GM21529 (cell line): ENCODE measurements at regions not wholly inside any gene's neighbourhood (a gene's known extent, or its start where the extent isn't known, plus 50 kb on each side); places are given as distances from the start of the nearest gene placed in this dataset.

ENCODE experiments used
- ATAC-seq: cut with Tn5 transposase; IDR thresholded peaks from one replicate; pipeline ENCODE4 v1.9.1; 2021; ENCODE audit not compliant: unreplicated experiment

- no peak for ATAC-seq
These were observed 693.3 kb upstream of the WWC1 start for GRCh38 chr5:167598166-167598565.

DNA sequence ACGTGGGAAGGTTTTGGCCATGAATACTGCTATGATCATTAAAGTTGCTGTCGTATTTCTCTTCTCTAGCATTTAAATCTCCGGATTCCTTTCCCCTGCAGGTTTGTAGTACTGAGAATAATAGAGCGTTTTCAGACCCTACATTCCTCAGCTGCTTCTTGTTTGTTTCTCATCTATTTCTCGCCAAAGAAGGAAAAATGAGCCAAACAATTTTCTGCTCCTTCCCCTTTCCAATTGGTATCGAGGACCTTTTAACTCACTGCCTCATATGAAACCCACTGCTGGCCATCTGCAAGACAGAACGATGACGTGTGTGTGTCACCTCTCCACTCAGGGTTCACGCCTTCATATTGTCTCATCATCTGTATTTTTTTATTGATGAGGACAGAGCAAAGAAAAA is 689.4 kb upstream of the WWC1 start:
- ATAC-seq = no peak

DNA sequence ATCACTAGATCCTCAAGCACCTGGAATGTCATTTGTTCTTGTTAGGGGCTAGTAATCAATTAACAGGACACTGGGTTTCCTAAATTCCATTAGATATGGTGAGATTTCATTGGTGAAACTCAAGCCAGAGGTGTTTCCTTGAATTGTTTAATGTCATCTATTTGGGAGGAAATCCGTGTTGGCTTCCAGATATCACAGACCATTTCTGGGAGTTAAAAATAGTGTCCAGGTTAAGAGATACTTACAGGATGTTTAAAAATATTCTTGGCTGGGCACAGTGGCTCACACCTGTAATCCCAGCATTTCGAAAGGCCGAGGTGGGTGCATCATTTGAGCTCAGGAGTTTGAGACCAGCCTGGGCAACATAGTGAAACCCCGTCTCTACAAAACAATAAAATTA is 688.3 kb upstream of the WWC1 start:
- no peak for ATAC-seq

DNA sequence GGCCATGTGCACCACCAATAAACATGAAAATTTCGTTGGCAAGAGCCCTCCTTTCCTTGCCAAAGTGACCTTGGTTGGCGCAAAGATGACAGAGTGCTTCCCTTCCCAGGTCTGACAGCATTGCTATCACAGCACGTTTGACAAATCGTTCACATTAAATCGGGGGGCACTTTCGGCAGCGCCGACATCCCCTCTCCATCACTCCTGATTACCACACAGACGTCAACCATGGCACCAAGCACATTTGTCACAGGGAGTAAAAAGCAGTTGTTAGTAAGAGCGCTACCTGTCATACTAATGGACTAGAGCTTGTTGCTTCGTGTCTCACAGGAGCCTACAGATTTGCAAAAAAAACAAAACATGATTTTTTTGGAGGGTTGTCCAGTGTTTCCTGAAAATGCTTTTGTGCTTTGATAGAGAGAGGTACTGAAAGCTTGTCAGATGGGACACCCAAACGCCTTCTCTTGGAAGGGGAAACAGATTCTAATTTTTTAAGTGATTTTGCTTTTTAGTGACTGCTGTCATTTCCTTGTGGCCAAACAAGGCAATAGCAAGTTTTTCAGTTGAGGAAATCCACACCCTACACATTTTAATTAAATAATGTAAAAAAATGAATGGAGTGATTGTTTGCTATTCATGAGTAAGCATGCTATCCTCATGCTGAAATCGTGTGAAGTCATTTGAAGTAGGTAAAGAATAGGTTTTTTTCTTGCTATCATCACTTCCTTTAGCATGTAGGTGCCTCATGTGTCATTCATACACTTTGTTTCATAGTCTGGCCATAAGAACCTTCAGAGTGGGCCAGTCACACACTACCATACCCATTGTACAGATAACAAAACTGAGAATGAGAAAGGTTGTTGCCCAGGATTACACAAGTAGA is 682.8 kb upstream of the WWC1 start:
- ATAC-seq = no peak

DNA sequence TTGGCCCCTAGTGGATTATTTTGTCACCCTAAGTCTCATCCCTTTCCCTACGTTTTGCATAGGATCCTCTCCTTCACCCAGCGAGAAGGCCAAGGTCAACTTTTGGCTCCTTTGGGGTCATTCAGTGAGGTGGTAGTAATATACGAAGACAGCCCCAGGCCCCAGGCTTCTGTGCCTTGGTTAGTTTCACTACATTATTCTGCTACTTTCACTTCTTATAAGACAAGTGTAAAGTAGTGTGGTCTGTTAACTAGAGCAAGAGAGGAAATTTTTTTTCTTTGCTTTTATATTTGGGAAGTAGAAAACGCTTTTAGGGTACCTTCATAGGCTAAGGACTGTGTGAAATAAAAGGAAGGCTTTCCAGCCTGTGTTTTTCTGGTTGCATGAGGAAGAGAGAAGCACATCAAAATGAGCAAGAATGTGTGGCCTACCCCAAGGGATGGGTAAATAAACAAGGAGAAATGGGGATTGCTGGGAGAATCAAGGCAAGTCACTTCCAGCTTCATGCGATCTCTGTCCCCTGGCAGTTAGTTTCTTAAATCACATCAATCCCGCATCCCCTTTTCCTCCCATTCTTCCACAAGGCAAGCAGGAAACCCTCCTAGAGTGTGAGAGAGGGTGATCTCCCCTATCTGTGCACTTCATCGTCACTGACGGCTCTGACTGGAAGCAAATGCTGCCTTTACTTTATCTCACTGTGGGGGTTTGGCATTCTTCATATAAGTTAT is 677.0 kb upstream of the WWC1 start:
- no peak for ATAC-seq

- ATAC-seq = no peak
These were observed 675.2 kb upstream of the WWC1 start for GRCh38 chr5:167616043-167616890.

DNA sequence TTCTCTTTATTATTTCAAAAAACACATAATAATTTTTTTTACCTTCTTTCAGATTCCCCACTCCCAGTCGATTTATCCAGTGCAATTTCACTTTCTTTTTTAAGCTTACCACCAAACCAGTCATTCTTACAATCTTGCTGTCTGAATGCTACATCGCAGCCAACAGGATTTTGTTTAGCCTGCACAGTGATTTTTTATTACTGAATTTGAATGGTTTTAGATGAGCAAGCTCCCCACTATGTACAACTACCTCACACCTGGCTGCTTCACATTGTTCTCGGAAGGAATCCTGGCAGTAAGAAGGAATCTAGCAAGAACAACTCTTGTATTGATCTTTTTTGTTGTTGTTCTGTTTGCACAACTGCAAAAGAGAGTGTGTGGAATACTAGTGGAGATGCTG is 668.1 kb upstream of the WWC1 start:
- no peak for ATAC-seq

DNA sequence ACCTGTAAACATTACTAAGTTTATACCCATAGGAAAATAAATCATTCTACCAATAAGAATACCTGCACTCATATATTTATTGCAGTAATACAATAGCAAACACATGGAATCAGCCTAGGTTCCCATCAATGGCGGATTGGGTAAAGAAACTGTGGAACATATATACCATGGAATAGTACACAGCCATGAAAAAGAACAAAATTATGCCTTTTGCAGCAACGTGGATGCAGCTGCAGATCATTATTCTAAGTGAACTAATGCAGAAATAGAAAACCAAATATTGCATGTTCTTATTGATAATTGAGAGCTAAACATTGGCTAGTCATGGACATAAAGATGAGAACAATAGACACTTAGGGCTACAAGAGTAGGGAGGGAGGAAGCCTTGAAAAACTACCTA is 667.4 kb upstream of the WWC1 start:
- ATAC-seq = no peak

DNA sequence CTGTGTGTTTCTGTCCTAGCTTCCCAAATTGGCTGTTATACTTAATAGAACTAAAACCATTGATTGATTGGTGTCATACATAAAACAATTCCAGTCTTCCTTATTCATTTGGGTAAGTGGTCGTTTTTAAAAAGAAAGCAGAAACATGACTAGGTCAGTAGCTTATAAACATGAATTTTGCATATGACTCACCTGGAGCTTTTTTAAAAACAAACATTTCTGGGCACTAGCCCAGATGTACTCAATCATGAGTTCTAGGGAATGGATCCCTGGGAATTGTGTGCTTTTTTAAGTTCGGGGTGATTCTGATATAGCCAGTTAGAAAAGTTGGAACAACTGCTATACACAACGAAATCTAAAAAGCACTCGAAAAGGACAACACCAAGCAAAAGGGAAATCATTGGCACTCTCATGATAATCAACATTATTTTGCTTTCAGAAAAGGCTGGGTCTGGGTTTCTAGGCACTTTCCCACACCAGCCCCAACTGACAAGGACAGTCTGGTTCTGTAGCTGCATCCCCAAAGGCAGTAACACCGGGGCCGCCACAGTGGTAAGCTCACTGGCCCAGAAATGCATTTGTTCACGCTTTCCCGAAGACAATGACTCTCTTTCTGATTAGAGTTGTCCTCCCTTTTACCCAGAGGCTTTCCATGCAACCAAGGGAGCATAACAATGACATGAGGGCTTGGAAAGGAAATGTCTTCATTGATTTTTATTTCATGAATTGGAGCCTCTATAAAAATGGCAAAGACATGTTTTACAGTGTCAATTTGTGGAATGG is 664.9 kb upstream of the WWC1 start:
- no peak for ATAC-seq

- ATAC-seq = no peak
These were observed 661.8 kb upstream of the WWC1 start for GRCh38 chr5:167629634-167630033.

DNA sequence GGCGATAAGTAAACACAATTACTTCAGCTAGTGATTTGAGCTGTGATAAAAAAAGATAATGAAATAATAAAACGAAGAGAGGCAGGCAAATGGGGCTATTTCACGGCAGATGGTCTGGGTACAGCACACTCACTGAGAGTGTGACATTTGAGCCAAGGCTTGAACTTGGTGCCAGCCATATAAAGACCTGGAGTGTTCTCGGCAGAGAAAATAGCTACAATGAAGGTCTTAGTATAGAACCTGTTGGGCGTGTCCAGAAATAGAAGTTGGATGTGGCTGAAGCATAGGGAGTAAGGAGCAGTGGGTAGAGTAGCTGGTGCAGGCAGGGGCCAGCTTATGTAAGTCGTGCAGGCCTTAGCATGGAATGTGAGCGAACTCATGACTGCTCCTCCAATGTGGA is 660.3 kb upstream of the WWC1 start:
- no peak for ATAC-seq

GRCh38 chr5:167633114-167633513 is 658.3 kb upstream of the WWC1 start:
- ATAC-seq = no peak

- ATAC-seq = no peak
These were observed 657.5 kb upstream of the WWC1 start for GRCh38 chr5:167633931-167634341.

DNA sequence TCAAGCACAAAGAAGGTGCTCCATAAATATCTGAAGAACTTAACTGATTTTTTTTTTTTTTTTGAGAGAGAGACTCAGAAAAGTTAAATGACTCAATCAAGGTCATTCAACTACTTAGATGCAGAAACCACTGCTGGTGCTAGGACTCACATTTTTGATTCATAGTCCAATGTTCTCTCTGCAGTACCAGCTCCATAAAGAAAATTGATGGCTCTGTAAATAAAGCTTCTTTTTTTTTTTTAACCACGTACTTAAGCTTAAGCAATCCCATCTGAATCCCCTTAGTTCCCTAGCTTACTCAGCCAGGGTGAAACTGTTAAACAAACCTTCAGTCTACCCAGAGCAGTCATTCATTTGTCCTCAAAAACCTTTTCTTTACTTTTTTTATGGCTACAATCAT is 657.0 kb upstream of the WWC1 start:
- no peak for ATAC-seq

DNA sequence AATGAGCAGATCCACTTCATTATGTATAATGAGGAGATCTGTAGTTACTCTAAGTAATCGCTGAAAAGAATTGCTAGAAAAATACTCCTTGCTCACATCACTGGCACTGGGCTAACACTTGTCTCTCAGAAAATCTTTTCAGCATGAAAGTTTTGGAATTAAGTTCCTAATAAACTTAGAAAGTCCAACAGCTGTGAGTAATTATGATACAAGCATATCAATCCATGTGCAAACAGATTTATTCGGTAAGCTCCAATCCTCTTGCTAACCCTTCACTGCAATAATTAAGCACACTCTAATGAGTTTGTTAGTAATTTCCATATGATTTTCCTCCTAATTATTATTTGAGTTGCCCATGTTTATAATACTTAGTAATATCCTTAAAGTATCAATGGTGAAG is 652.6 kb upstream of the WWC1 start:
- no peak for ATAC-seq

- ATAC-seq = no peak
These were observed 652.2 kb upstream of the WWC1 start for GRCh38 chr5:167639273-167639672.

DNA sequence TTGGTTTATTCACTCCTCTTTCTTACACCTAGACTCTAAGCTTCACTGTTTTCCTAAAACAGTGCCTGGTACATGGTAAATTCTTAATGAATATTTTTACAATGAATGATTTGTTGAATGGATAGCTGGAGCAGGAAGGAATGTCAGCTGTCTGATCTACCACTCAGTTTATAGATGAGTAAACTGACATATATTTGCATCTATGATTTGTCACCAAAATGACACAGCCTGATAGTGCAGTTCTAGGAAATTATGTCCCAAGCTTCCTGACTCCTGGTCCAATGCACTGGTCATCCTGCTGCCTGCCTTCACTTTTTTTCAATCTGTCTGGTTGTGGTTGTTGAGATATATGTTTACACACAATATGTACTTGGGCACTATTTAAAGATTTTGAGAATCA is 651.7 kb upstream of the WWC1 start:
- no peak for ATAC-seq

- ATAC-seq = no peak
These were observed 649.3 kb upstream of the WWC1 start for GRCh38 chr5:167642181-167642580.

DNA sequence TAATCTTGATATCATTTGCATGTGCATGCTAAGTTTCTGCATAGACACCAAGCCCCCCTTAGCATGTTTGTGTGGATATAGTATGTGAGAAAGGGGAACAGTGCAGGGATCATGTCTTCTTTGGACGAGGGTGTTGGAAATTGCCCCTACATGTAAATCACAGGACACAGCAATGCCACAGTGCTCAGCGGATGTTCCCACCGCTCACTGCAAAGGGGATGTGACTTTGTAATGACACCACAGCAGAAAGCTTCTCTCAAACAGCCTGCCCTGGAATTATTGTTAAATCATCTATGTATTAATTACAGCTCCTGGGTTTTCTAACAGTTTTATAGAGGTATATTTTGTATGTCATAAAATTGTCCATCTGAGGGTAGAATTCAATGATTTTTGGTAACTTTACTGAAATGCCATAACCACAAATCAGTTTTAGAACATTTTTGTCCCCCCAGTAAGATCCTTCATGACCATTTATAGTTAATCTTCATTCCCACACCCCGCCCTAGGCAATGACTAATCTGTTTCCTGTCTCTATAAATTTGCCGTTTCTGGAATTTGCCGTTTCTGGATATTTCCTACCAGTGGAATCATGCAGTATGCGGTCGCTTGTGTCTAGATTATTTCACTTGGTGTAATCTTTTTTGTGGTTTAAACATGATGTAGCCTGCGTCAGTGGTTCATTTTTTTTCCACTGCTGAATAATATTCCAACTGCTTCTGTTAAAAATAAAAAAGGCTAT is 648.5 kb upstream of the WWC1 start:
- ATAC-seq = no peak

DNA sequence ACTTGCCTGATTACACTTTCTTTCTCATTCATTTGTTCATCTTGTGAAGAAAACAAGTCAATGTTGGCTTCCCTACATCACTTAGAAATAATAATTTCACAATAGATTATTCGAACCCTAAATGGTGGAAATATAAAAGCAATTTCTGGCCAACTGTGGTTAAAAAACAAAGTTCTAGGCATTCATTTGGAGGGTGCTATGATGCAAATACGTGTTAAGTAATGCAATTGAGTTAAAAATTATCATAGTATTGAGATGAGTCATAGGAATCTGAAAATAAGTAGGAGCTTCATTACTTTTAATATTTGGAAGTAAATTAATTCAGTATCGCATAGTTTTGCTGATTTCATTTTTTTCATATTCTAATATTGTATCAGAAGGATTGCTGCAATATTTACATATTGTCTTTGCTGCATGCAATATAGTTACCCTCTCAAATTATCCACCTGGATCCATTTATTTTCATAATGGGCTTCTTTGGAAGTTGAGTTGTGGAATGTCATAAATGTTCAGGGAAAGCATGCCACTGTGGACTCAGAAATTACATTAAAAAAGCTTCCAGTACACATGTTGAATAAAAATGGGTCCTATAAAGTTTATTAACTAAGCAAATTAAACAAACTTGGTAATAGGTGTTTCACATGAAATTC is 647.7 kb upstream of the WWC1 start:
- ATAC-seq = no peak
